Sigmoid colon (tissue), 6 donors: ENCODE measurements at regions not wholly inside any gene's neighbourhood (a gene's known extent, or its start where the extent isn't known, plus 50 kb on each side); places are given as distances from the start of the nearest gene placed in this dataset.
"Not testable (repeated sequence)": the region's sequence is repeated elsewhere in the genome, so short reads cannot be mapped to it uniquely, and the experiment has no call there.

Experiments used
- DNase-seq: peaks from one replicate; pipeline ENCODE4 v3.0.0-alpha.2; 2019
- H3K27ac ChIP-seq, 4 donors: fragments of 200-600 bp; sonication (generic); one replicate each; pipeline ENCODE4 v1.5.1; 2016 to 2019; ENCODE audit warnings: mild to moderate bottlenecking in 1 of 4
- H3K27me3 ChIP-seq, 3 donors: fragments of 200-600 bp; sonication (generic); one replicate each; pipeline ENCODE4 v1.5.1; 2019; ENCODE audit warnings: mild to moderate bottlenecking in 1 of 3
- H3K36me3 ChIP-seq, 4 donors: fragments of 200-600 bp; sonication (generic); one replicate each; pipeline ENCODE4 v1.5.1; 2016 to 2019
- H3K4me1 ChIP-seq, 4 donors: fragments of 200-600 bp; sonication (generic); one replicate each; pipeline ENCODE4 v1.5.1; 2017 to 2019
- H3K4me3 ChIP-seq, 4 donors: fragments of 200-600 bp; sonication (generic); one replicate each; pipeline ENCODE4 v1.5.1; 2017 to 2019; ENCODE audit warnings: mild to moderate bottlenecking in 2 of 4, moderate library complexity in 1 of 4
- H3K9me3 ChIP-seq, 4 donors: fragments of 200-600 bp in 3 of 4; sonication (generic) in 3 of 4; one replicate each; pipeline versions ENCODE4 v1.5.1 to v1.6.1; 2013 to 2019
- EP300 ChIP-seq, 4 donors: sonication (generic); formaldehyde crosslinking; IDR thresholded peaks; one replicate each; pipeline ENCODE4 v1.6.1; 2017; ENCODE audit warnings: antibody characterized with exemption in 4 of 4
- POLR2A ChIP-seq, 2 donors: fragments of 450-650 bp; IDR thresholded peaks; one replicate each; pipeline ENCODE4 v1.6.1; 2016; ENCODE audit warnings: antibody characterized with exemption in 2 of 2, mild to moderate bottlenecking in 2 of 2, moderate library complexity in 2 of 2
- POLR2AphosphoS5 ChIP-seq, 4 donors: sonication (generic); formaldehyde crosslinking; IDR thresholded peaks; one replicate each; pipeline ENCODE4 v1.6.1; 2017; ENCODE audit warnings: antibody characterized with exemption in 4 of 4
- WGBS, 2 donors: extraction: QIAGEN DNeasy Blood & Tissue Kit; methylation state at CpG; one replicate each; pipeline ENCODE4 v1.1.7; 2013; 5-methylcytosine and 5-hydroxymethylcytosine counted together
- intact Hi-C: fragments of 100-400 bp; cut with DNase I; formaldehyde crosslinking; loops from one replicate; pipeline ENCODE4 v1.15.1; 2023
- TF ChIP-seq, protein P1 (sequence below), 4 experiments: fragments of 450-650 bp in 3 of 4; fragments of 200-600 bp in 1 of 4; IDR thresholded peaks; one replicate each; pipeline ENCODE4 v1.5.1; 2016 to 2019; ENCODE audit warnings: antibody characterized with exemption in 4 of 4, mild to moderate bottlenecking in 3 of 4, moderate library complexity in 2 of 4
- donor health status: healthy with polysubstance abuse.
- donor health status: healthy.

DNA sequence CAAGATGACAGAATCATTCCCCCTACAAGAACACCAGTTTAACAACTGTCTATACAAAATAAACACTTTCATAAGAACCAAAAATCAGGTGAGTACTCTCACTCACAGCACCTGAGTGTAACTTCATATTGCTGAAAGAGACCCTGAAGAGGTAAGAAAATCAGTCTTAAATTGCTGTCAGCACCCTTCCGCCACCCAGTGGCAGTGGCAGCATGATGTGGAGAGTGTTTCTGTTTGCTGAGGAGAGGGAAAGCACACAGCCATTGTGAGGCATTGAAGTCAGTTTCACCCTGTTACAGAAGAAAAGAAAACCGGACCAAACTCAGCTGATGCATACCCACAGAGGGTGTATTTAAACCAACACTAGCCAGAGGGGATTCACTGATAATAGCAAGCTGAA is 1240.8 kb upstream of the CRIM1 start:
- no peak overlapping the region for H3K27ac ChIP-seq
- peaks cover 0 to 2% (median 0%) of the 10 kb centered on the region in 4 donors for H3K9me3 ChIP-seq
- H3K4me3 ChIP-seq, result no peak overlapping the region
- H3K4me1 ChIP-seq, result no peaks in the 10 kb centered on the region
- no peaks in the 10 kb centered on the region for H3K36me3 ChIP-seq
- 64 to 68% methylated on average over 2 of the region's 2 CpGs for WGBS, 2 donors
- TF ChIP-seq, protein P1, sequence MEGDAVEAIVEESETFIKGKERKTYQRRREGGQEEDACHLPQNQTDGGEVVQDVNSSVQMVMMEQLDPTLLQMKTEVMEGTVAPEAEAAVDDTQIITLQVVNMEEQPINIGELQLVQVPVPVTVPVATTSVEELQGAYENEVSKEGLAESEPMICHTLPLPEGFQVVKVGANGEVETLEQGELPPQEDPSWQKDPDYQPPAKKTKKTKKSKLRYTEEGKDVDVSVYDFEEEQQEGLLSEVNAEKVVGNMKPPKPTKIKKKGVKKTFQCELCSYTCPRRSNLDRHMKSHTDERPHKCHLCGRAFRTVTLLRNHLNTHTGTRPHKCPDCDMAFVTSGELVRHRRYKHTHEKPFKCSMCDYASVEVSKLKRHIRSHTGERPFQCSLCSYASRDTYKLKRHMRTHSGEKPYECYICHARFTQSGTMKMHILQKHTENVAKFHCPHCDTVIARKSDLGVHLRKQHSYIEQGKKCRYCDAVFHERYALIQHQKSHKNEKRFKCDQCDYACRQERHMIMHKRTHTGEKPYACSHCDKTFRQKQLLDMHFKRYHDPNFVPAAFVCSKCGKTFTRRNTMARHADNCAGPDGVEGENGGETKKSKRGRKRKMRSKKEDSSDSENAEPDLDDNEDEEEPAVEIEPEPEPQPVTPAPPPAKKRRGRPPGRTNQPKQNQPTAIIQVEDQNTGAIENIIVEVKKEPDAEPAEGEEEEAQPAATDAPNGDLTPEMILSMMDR (IDR thresholded peaks at IDR 0.05), result no peak
- no peak for TF ChIP-seq POLR2A (IDR thresholded peaks at IDR 0.05)
- no peak for TF ChIP-seq EP300 (IDR thresholded peaks at IDR 0.05)
- no peak for TF ChIP-seq POLR2AphosphoS5 (IDR thresholded peaks at IDR 0.05)
- no peaks in the 10 kb centered on the region for H3K27me3 ChIP-seq
- intact Hi-C loops, result no loop called here
- no peak for DNase-seq

GRCh38 chr2:35112367-35112766 is 1243.2 kb upstream of the CRIM1 start:
- H3K36me3 ChIP-seq, H3K4me3 ChIP-seq, DNase-seq, H3K27ac ChIP-seq, H3K27me3 ChIP-seq, H3K4me1 ChIP-seq, H3K9me3 ChIP-seq, intact Hi-C loops: not testable (repeated sequence)
- 78 to 80% methylated on average over 9 to 10 of the region's 10 CpGs for WGBS, 2 donors

DNA sequence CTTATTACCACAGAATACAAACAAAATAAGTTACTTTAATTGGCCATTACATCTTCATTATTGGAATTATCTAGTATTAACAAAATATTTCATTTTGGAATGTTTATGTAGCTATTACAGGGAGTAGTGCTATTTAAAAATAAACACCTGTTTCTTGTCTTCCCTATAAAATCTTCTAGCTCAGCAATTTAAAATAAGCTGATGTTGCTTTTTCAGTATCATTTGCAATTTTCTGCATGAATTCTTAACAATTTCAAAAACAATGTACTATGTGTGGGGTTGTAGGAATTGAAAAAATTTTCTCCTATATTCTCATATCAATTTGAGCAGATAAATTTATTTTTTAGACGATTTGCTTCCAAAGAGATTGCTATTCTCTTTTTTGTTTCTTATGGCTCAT is 1251.3 kb upstream of the CRIM1 start:
- H3K4me1 ChIP-seq, result no peaks in the 10 kb centered on the region
- H3K36me3 ChIP-seq, result no peaks in the 10 kb centered on the region
- no peak for DNase-seq
- H3K27me3 ChIP-seq, result no peaks in the 10 kb centered on the region
- no peak overlapping the region for H3K4me3 ChIP-seq
- 57 to 73% methylated on average over 1 of the region's 1 CpG for WGBS, 2 donors
- TF ChIP-seq, protein P1 (IDR thresholded peaks at IDR 0.05), result no peak
- TF ChIP-seq POLR2AphosphoS5 (IDR thresholded peaks at IDR 0.05), result no peak
- no peak for TF ChIP-seq POLR2A (IDR thresholded peaks at IDR 0.05)
- no peak for TF ChIP-seq EP300 (IDR thresholded peaks at IDR 0.05)
- no peak overlapping the region for H3K27ac ChIP-seq
- intact Hi-C loops, result no loop called here
- peaks cover 0 to 2% (median 0%) of the 10 kb centered on the region in 4 donors for H3K9me3 ChIP-seq

- WGBS, 2 donors, result 45 to 68% methylated on average over 2 of the region's 2 CpGs
- Histone ChIP-seq H3K4me1 (no peaks in the 10 kb centered on the region), H3K36me3 (no peaks in the 10 kb centered on the region), H3K4me3 (no peak overlapping the region), H3K9me3 (no peaks in the 10 kb centered on the region), H3K27me3 (no peaks in the 10 kb centered on the region), H3K27ac (no peak overlapping the region)
- DNase-seq, result no peak
- no peak for TF ChIP-seq EP300 (IDR thresholded peaks at IDR 0.05)
- TF ChIP-seq, protein P1 (IDR thresholded peaks at IDR 0.05), result no peak
- TF ChIP-seq POLR2A (IDR thresholded peaks at IDR 0.05), result no peak
- TF ChIP-seq POLR2AphosphoS5 (IDR thresholded peaks at IDR 0.05), result no peak
- intact Hi-C loops, result no loop called here
Observed at GRCh38 chr2:35099342-35099741, 1256.2 kb upstream of the CRIM1 start.

DNA sequence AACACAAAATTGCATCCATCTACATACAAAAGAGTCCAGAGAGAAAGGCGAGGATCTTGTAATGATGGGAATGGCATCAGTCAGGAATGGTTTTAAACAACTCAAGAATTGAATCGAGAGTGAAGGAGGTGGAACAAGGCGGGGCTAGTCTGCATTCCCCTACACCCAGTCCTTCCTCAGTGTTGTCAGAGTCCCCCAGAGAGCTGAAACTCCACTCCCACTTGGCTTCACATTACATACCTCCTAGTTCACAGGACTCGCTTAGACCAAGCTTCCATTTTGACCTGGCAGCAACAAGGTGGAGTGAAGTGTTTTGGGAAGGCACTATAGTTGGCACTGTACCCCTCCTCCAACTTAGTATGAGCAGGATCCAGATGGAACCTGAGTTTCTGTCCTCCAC is 1273.5 kb upstream of the CRIM1 start:
- Histone ChIP-seq H3K4me3 (no peak overlapping the region), H3K9me3 (no peaks in the 10 kb centered on the region), H3K36me3 (no peaks in the 10 kb centered on the region), H3K27ac (no peak overlapping the region), H3K27me3 (no peaks in the 10 kb centered on the region), H3K4me1 (no peaks in the 10 kb centered on the region)
- intact Hi-C loops, result no loop called here
- WGBS, 2 donors, result 73 to 79% methylated on average over 4 of the region's 4 CpGs
- DNase-seq, result no peak
- TF ChIP-seq, protein P1 (IDR thresholded peaks at IDR 0.05), result no peak
- TF ChIP-seq POLR2A (IDR thresholded peaks at IDR 0.05), result no peak
- no peak for TF ChIP-seq EP300 (IDR thresholded peaks at IDR 0.05)
- TF ChIP-seq POLR2AphosphoS5 (IDR thresholded peaks at IDR 0.05), result no peak
